ENCODE measurements at regions not wholly inside any gene's neighbourhood (a gene's known extent, or its start where the extent isn't known, plus 50 kb on each side); places are given as distances from the start of the nearest gene placed in this dataset.
"Not testable (repeated sequence)": the region's sequence is repeated elsewhere in the genome, so short reads cannot be mapped to it uniquely, and the experiment has no call there.

DNA sequence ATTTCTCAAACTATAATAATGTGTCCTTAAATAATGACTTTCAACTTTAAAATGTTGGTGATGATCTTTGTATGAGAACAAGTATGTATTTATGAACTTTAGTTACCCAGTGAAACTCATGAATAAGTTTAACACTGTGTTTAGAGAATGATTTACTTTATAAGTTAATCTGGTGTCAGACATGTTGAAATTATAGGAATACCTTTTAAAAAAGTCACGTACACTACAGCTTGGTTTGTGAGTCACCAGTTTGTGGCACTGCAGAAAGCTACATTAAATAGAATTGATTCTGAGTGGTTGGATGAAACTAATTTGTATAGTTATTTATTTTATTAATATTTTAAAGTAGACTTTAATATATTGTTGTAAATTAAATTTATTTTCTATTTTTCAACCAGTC is 1366.2 kb upstream of the PCDH20 start:
- no peak for DNase-seq

DNA sequence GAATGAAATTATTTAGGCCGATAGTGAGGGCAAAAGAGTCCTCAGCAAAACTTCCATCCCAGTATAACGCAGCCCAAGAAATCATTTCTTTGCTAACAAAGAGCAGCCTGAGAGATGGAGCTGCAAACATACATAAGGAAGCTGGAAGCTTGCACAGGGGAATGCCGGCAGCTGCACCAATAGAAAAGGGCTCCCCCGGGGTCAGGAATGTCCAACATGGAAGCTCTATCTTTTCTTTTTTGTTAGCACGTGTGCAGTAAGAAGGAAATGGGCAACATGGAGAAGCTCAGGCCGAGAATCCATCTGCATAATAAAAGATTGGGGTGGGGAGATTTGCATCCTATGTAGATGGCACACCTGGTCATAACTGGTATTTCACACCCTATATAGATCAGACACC is 1363.5 kb upstream of the PCDH20 start:
- DNase-seq, result no peak

DNA sequence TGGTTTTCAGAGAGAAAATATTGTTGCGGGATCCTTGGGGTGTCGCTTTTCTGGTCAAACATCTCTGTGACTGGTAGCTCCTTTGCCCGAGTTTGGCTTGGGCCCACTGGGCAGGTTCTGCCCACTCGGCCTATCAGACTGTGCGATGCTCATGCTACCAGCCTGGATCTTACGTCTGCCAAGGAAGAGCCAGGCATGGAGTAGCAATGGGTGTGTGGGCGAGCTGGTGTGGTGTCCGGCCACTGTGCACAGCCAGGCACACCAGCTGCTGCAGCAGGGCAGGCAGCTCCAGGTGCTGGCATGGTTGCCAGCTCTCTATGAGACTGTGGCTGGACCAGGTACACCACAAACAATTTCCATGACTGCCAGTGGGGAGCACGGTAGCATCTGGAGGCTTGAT is 1351.8 kb upstream of the PCDH20 start:
- no peak for DNase-seq

DNA sequence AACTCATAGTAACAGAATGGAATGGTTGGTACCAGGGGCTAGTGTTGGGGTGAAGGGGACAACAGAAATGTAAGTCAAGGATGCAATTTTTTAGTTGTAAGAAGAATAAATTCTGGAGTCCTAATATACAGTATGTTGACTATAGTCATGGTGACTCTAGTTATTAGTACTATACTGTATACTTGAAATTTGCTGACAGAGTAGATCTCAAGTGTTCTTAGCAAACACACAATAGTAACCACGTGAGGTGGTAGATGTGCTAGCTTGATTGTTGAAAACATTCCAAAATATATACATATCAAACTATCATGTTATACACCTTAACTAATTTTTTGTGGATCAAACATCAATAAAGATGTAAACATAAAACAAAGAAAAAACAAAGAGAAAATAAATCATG is 1345.1 kb upstream of the PCDH20 start:
- DNase-seq, result no peak

DNA sequence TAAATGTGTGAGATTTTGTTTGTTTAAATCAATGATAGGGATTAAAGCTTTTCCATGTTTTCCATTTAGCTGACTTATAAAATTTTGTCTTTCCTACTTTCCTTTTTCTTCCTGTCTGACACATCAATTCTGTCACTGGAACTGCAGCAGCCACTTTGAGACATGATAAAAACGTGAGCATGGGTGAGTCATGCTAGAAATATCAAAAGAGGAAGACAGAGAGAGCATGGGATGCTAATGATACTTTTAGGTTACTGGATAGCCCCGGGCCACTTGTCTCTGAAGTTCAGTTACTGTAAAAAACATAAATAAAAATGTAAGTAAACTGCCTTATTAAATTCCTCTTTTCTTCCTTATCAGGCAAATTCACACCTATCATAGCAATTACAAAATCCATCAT is 1332.0 kb upstream of the PCDH20 start:
- DNase-seq, result no peak

DNA sequence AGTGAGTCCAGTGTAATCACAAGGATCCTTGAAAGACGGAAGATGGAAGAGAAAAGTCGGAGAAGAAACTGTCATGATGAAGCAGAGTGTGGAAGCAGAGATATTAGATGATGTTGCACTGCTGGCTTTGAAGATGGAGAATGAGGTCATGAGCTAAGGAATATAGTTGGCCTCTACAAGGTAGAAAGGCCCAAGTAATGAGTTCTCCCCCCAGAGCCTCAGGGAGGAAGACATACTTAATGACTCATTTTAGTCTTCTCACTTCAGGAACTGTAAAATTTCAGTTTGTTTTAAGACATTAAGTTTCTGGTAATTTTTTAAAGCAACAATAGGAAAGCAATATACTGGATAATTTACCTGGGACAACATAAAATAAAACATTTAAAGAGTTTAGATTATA is 1331.5 kb upstream of the PCDH20 start:
- no peak for DNase-seq

DNA sequence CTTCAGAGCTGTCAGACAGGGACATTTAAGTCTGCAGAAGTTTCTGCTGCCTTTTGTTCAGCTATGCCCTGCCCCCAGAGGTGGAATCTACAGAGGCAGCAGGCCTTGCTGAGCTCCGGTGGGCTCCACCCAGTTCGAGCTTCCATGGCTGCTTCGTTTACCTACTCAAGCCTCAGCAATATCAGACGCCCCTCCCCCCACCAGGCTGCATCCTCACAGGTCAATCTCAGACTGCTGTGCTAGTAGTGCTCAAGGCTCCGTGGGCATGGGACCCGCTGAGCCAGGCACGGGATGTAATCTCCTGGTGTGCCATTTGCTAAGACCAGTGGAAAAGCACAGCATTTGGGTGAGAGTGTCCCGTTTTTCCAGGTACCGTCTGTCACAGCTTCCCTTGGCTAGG is 1314.1 kb upstream of the PCDH20 start:
- DNase-seq, result not testable (repeated sequence)

DNA sequence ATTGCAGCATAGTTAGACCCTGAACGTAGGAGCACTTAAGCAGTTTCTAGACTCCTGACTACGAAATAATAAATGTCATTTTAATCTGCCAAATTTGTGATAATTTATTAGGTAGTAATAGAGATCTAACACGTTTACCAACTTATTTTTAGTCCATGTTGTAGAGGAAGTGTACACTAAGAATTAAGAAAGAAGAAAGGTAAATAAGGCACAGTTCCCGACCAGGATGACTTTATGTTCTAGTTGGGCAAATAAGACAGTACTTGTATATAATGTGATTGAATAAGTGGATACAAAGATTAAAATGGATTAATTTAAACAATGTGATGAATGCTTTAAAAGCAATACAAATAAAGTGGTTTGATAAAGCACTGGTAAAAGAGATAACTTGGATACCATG is 1306.2 kb upstream of the PCDH20 start:
- no peak for DNase-seq

DNA sequence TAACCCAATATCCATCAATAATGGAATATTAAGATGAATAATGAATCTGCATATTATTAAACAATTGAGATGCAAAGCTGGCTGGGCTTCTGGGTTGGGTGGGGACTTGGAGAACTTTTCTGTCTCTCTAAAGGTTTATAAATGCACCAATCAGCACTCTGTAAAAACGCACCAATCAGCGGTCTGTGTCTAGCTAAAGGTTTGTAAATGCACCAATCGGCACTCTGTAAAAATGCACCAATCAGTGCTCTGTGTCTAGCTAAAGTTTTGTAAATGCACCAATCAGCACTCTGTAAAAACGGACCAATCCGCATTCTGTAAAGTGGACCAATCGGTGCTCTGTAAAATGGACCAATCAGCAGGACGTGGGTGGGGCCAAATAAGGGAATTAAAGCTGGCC is 1296.3 kb upstream of the PCDH20 start:
- not testable (repeated sequence) for DNase-seq

DNA sequence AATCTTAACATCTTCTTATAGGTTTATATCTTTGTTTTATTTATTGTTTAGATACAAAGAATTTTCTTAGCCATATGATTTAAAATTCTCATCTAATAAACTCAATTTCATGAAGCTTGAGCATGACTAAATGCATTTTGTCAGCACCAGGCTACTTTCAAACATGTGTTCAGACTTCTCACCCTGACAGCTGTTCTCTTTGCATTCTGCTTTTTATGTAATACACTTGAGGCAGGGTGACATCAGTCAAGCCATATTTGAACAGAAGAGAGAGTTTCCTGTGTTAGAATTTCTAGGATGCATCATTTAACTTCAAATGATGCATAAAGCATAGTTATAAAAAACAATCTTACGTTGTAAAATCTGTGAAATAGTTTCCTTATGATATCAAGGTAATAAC is 1295.1 kb upstream of the PCDH20 start:
- DNase-seq, result no peak

DNA sequence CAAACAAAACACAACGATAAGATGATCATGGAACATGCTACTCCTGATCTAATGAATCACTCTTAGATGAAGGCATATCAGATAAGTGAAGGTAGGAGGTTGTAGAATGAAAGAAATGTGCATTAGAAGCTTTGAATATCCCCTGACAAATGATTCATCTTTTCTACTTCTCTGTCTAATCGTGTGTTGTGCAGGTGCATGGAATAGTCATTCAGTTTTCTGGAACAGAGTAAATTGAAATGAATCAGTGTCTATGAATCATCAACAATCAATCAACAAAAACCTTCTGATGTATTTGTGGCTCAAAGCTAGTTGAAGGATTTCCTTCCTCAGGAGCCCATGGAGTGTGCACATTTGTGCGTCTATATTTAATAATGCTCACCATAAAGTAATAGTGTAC is 1290.4 kb upstream of the PCDH20 start:
- no peak for DNase-seq

DNA sequence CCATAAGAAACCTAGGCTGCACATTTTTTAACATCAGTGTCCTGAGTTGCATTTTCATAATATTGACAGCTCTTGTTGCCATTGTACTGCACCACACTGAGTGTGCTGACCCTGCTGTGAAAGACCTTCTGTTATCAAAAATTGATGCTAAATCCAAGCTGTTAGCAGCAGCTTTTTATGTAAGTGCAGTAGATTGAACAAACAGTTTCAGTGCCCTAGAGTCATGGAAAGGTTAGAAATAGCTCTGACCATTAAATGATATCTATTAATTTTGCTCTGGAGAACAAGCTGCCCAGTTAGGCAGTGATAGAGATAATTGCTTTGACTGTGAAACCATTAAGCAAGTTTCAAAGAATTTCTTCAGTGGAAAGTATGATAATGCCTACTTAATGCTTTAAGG is 1289.2 kb upstream of the PCDH20 start:
- no peak for DNase-seq

DNA sequence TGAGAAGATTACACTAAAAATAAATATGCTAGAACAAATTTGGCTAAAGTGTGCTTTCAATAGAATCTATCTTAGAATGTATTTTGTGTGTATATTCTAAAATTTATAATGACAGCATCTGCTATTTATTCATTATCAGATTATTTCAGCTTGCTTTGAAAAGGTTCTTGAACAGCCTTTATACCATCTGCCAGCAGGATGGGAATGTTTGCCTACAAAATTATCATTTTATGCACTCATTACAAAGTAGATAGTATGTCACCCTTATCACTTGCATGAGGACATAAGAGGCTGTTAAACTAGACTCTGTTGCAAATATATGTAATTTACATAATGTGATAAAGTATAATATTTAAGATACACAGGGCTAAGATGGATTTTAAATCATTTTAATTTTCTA is 1286.9 kb upstream of the PCDH20 start:
- DNase-seq, result no peak

DNA sequence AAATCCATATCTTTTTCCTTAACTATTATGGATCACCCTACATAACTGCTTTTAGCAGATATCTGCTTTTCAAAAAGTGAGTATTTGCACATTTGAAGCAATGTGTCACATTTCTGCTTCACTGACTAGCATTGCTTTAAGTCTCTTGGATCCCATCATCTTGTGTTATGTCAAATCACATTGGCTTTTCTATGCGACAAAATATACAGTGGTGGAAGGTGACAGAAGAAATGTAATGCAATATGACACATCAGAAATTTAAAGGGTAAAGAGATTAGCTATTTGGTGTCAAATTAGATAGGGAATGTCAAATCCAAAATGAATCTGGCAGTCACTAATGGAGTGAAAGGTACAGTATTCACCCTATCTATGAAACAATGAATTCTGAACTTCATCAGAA is 1282.1 kb upstream of the PCDH20 start:
- DNase-seq, result no peak

DNA sequence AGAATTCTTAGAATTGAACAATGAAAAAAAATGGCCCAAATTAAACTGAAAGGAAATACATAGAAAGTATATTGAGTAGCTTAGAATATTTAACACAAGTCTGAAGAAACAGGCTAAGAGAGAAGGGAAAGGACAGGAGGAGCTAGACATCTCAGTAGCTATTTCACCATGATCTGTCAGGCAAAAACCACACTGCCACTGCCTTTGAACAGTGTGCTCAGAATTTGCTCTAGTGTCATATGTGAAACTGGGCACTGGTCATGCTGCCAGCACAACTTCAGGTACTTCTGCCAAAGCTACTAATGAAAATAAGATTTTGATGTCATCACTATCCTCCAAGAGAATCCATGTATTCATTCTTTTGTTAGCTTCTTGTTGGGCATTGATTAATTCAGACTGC is 1280.8 kb upstream of the PCDH20 start:
- no peak for DNase-seq

DNA sequence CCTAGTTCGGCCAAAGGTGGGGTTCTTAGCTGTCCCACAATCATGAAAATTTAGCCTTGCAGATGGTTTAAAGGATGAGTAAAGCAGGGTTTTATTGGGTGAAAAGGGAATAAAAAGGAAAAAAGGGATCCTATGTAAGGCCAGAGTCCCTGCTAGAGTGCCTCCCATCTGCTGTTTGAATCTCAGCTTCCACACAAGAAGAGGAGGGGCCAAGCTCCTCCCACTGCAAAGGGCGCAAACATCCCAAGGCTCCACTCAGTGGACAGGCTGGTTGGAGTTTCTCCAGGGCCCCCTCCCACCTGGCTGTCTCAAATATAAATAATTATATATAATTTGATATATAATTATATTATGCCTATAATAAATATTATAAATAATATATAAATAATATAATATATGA is 1272.1 kb upstream of the PCDH20 start:
- no peak for DNase-seq

DNA sequence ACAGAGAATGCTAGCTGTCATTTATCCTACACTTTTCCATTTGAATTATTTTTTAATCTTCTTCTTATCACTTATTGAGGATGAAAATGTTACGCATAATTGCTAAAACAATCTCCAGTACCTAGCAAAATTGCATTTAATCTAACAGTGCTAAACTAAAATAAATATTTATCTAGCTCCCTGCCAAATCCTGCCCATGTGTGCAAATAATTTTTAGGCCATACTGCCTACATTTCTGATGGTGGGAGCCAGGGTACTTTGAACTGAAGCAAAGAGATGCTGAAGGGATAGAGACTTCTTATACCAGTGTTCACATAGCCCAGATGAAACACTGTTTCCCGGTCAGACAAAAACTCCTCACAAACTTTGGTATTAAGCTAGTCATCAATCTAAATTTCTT is 1268.7 kb upstream of the PCDH20 start:
- no peak for DNase-seq

DNA sequence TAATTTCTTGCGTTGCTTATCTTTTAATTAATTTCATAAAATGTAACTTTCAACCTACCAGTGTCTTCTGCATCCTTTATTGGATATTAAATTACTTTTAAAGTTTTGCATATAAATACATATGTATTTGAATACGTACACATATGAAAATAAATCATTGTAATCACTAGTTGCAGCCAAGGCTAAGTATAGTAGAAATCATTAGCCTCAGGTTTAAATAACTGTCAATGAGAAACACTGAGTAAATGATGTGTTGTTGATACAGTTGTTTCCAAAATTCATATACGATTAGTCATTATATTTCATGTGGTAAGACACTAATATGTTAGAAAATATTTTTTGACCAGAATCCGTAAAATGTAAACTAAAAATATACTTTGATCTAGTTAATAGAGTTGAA is 1267.1 kb upstream of the PCDH20 start:
- DNase-seq, result no peak

DNA sequence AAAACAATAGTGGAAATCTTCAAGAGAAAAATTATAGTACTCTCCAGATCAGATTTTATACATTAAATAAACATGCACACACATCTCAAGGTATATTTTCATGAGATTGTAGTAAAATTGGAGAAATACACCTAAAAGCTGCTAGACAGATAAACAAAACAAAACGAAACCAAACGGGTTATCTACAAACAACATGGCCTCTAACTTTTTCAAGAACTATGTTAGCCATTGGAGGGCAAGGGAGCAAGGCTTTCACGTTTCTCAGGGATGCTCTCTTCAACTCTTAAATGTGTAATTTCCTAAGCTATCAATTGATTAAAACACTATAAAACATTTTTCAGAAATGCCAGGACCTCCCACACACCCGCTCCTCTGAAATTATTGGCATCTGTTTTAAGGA is 1262.4 kb upstream of the PCDH20 start:
- no peak for DNase-seq

DNA sequence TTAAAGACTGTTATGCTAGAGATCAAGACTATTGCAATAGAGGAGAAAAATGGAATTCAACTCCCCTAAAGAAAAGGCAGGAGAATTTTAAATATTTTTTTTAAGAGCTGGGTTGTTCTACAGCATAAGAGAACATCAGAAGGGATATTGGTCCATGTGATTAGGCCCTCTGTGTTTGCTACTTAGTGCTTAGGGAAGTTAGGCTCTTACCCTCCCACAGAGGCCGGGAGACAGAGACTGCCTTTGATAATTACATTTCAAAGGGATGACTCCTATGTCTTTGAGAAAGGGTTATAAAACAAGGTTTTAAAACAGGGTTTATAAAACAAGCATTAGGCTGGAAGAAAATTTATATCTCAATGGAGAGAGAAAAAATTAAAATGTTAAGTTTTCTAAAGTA is 1248.1 kb upstream of the PCDH20 start:
- DNase-seq, result no peak

DNA sequence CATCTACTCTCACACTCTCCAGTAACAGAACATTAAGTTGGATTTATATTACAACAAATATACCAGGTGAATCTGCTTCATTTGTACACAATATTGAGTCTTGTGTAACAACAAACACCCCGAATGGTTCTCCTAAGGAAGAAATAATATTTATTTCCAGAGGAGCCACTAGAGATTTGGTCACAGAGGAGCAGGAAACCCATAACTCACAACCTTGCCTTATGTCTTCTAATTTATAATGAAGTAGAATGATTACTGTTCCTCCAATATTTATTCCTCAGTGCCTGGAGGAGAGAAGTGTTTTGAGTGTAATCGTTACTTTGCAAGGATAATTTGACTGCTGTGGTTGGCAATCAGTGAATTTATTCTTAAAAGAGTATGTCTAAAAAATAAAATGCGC is 1243.7 kb upstream of the PCDH20 start:
- DNase-seq, result no peak

DNA sequence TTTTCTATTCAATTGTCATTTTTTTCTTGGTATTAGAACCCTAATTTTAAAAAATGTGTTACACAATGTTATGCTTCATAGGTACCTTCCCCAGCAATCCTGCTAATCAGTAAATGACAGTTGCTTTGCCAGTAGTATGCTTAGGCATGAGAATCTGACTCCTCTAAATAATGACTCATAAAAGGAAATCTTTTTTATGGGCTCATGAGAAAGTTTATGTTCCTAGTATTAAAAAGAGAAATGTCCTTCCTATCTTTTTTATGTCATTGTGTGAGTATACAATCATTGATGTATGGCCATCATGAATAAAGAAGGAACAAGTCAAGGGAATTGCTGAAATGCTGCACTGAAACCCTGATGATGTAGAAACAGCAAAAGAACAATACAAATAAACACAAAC is 1237.7 kb upstream of the PCDH20 start:
- no peak for DNase-seq

DNA sequence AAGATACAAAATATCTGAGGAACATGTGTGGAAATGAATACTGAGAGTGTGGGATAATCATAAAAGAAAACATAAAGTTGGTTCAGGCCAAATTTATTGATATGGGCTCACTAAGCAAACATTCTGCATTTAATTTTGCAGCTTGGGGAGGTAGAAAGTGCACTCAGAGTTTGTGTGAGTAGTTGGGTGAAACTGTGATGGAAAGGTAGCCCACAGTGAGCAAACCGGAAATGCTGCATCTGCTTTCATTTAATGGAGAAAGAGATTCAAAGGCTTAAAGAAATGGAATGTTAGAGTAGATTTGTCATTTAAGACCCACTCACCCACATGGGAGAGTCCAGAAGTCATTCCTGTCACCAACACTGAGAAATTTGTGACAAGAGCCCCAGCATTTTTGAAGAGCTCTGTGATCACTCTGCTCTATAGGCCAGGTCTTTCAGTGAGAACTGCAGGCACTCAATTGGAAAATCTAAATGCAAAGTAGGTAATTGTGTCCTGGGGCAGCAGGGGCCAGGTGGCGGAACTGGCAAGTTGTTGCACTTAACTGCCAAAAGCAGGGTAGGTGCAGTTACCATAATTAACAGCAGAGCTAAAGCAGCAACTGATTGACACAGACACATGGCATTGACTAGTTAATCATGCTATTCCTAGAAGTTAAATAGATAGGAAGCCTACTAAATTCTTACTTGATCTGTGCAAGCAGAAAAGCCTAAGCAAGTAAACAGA is 1228.3 kb upstream of the PCDH20 start:
- DNase-seq, result no peak

DNA sequence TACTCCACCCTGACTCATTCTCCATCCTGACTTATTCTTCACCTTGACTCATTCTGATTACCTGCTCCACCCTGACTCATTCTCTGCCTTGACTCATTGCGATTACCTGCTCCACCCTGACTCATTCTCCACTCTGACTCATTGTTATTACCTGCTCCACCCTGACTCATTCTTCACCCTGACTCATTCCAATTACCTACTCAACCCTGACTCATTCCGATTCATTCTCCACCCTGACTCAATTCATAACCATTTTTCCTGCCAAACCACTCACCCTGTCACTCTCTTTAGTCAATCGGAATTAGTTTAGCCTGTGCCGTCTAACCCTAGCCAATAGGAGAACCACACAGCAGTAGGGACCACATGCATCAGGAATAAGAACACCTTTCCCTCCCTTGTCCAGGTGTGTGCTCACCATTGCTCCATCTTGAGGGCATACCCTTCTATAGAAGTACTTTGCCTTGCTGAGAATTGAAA is 1227.4 kb upstream of the PCDH20 start:
- DNase-seq, result no peak

DNA sequence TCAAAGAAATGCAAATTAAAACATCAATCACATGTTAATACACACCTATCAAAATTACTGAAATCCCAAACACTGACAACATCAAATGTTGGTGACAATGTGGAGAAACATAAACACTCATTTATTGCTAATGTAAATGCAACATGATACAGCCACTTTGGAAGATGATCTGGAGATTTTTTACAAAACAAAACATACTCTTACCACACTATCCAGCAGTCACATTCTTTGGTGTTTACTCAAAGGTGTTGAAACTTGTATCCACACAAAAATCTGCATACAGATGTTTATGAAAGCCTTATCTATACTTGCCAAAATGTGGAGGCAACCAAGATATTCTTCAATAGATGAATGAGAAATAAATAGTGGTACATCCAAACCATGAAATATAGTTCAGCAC is 1219.5 kb upstream of the PCDH20 start:
- DNase-seq, result no peak

DNA sequence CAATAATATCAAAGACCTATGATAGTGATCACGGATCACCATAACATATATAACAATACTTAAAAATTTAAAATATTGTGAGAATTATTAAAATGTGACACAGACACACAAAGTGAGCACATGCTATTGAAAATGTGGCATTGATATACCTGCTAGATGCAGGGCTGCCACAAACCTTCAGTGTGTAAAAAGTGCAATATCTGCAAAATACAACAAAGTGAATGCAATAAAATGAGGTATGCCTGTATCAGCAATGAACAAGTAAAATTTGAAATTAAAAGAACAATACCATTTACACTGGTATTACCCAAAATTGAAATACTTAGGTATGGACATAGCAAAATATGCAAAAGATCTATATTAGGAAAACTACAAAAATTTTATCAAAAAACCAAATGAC is 1217.8 kb upstream of the PCDH20 start:
- no peak for DNase-seq
